ACC112 (cell line): ENCODE measurements at regions not wholly inside any gene's neighbourhood (a gene's known extent, or its start where the extent isn't known, plus 50 kb on each side); places are given as distances from the start of the nearest gene placed in this dataset.
A peak's percentile ranks its signal among the peaks of the same experiment; 100 is the strongest.
"Not testable (repeated sequence)": the region's sequence is repeated elsewhere in the genome, so short reads cannot be mapped to it uniquely, and the experiment has no call there.

Experiments used
- H2AFZ ChIP-seq: fragments of 200-600 bp; sonication (generic); one replicate; pipeline ENCODE4 v1.6.0; 2017; ENCODE audit warnings: antibody characterized with exemption, low read length; ENCODE audit not compliant: unreplicated experiment
- H3K27ac ChIP-seq: fragments of 200-600 bp; sonication (generic); 2 replicates; pipeline ENCODE4 v1.5.1; 2014; ENCODE audit warnings: low read depth, mild to moderate bottlenecking, antibody characterized with exemption, low read length, moderate library complexity
- H3K27me3 ChIP-seq: fragments of 200-600 bp; sonication (generic); 2 replicates; pipeline ENCODE4 v1.6.1; 2014; ENCODE audit warnings: mild to moderate bottlenecking, antibody characterized with exemption, low read length, moderate library complexity, mixed read lengths; ENCODE audit not compliant: insufficient read depth
- H3K36me3 ChIP-seq: fragments of 200-600 bp; sonication (generic); 2 replicates; pipeline ENCODE4 v1.6.1; 2016; ENCODE audit warnings: mild to moderate bottlenecking, antibody characterized with exemption, low read length, moderate library complexity, mixed read lengths; ENCODE audit not compliant: insufficient read depth
- H3K4me1 ChIP-seq: fragments of 200-600 bp; sonication (generic); one replicate; pipeline ENCODE4 v1.6.1; 2016; ENCODE audit warnings: low read length, mixed read lengths; ENCODE audit not compliant: insufficient read depth, unreplicated experiment, control insufficient read depth
- H3K4me3 ChIP-seq: fragments of 200-600 bp; sonication (generic); 2 replicates; pipeline ENCODE4 v1.5.1; 2014; ENCODE audit warnings: mild to moderate bottlenecking, low read depth, low read length
- H3K79me2 ChIP-seq: fragments of 200-600 bp; sonication (generic); one replicate; pipeline ENCODE4 v1.6.0; 2016; ENCODE audit warnings: low read length; ENCODE audit not compliant: control insufficient read depth, unreplicated experiment, insufficient read depth

- H3K27me3 ChIP-seq, H3K4me3 ChIP-seq, H3K4me1 ChIP-seq, H3K36me3 ChIP-seq, H2AFZ ChIP-seq, H3K27ac ChIP-seq, H3K79me2 ChIP-seq: not testable (repeated sequence)
Measured at GRCh38 chr1:849873-850272, 73.8 kb upstream of the SAMD11 start.

- H3K79me2 ChIP-seq, H3K36me3 ChIP-seq, H3K4me1 ChIP-seq, H3K27me3 ChIP-seq, H3K4me3 ChIP-seq, H2AFZ ChIP-seq, H3K27ac ChIP-seq: not testable (repeated sequence)
Measured at GRCh38 chr1:850318-850717, 73.4 kb upstream of the SAMD11 start.

- H3K36me3 ChIP-seq: not testable (repeated sequence)
Measured at GRCh38 chr1:851398-851797, 72.3 kb upstream of the SAMD11 start.

GRCh38 chr1:851841-852240 lies 71.9 kb upstream of the SAMD11 start:
- H2AFZ ChIP-seq, H3K4me3 ChIP-seq, H3K27ac ChIP-seq, H3K79me2 ChIP-seq, H3K27me3 ChIP-seq, H3K4me1 ChIP-seq, H3K36me3 ChIP-seq: not testable (repeated sequence)

More at GRCh38 chr1:851398-851797, 72.3 kb upstream of the SAMD11 start:
- not testable (repeated sequence) for H3K4me3 ChIP-seq, H3K79me2 ChIP-seq, H2AFZ ChIP-seq, H3K4me1 ChIP-seq, H3K27ac ChIP-seq, H3K27me3 ChIP-seq

- not testable (repeated sequence) for H3K27ac ChIP-seq, H3K79me2 ChIP-seq, H3K4me3 ChIP-seq, H3K36me3 ChIP-seq, H3K4me1 ChIP-seq, H3K27me3 ChIP-seq, H2AFZ ChIP-seq
Measured at GRCh38 chr1:855202-855981, 68.3 kb upstream of the SAMD11 start.

- H3K27ac ChIP-seq, H2AFZ ChIP-seq, H3K4me3 ChIP-seq: not testable (repeated sequence)
Measured at GRCh38 chr1:856541-857057, 67.1 kb upstream of the SAMD11 start.

GRCh38 chr1:857926-858648 lies 65.6 kb upstream of the SAMD11 start:
- not testable (repeated sequence) for H3K27me3 ChIP-seq
- H3K4me3 ChIP-seq: 0 out of 2 replicates have a peak overlapping the region, but pooled peaks have one; percentile 33

More at GRCh38 chr1:856541-857057, 67.1 kb upstream of the SAMD11 start:
- H3K36me3 ChIP-seq, H3K4me1 ChIP-seq, H3K27me3 ChIP-seq, H3K79me2 ChIP-seq: not testable (repeated sequence)

GRCh38 chr1:858649-859041 lies 65.1 kb upstream of the SAMD11 start:
- not testable (repeated sequence) for H3K27me3 ChIP-seq, H2AFZ ChIP-seq, H3K4me1 ChIP-seq, H3K79me2 ChIP-seq, H3K27ac ChIP-seq, H3K36me3 ChIP-seq
- 0 out of 2 replicates have a peak overlapping the region, but pooled peaks have one; percentile 33 for H3K4me3 ChIP-seq

More at GRCh38 chr1:857926-858648, 65.6 kb upstream of the SAMD11 start:
- not testable (repeated sequence) for H3K4me1 ChIP-seq, H3K36me3 ChIP-seq, H3K79me2 ChIP-seq, H3K27ac ChIP-seq, H2AFZ ChIP-seq

GRCh38 chr1:860941-861340 lies 62.8 kb upstream of the SAMD11 start:
- H3K36me3 ChIP-seq, H3K79me2 ChIP-seq, H3K4me1 ChIP-seq, H3K4me3 ChIP-seq, H2AFZ ChIP-seq, H3K27ac ChIP-seq: not testable (repeated sequence)
- peaks cover 12% of the 10 kb centered on the region for H3K27me3 ChIP-seq

GRCh38 chr1:861714-862113 lies 62.0 kb upstream of the SAMD11 start:
- Histone ChIP-seq H3K27ac (no peak overlapping the region), H3K4me3 (no peak overlapping the region), H3K27me3 (peaks cover 13% of the 10 kb centered on the region), H3K4me1 (peaks cover 2% of the 10 kb centered on the region), H3K36me3 (no peaks in the 10 kb centered on the region), H3K79me2 (no peaks in the 10 kb centered on the region), H2AFZ (no peak overlapping the region)

- not testable (repeated sequence) for H3K4me1 ChIP-seq, H2AFZ ChIP-seq, H3K4me3 ChIP-seq, H3K27ac ChIP-seq, H3K79me2 ChIP-seq, H3K36me3 ChIP-seq
- peaks cover 13% of the 10 kb centered on the region for H3K27me3 ChIP-seq
Measured at GRCh38 chr1:862601-863000, 61.1 kb upstream of the SAMD11 start.
